Natural killer cell (primary cell): ENCODE measurements at regions not wholly inside any gene's neighbourhood (a gene's known extent, or its start where the extent isn't known, plus 50 kb on each side); places are given as distances from the start of the nearest gene placed in this dataset.

Experiments used
- ATAC-seq, 3 donors: fragments of 150-1000 bp in 2 of 3; fragments of 200-7000 bp in 1 of 3; cut with Tn5 transposase; 1 replicate in 1 of 3; 2 replicates in 2 of 3; pipeline ENCODE4 v1.10.0; 2021; ENCODE audit warnings: mild to moderate bottlenecking in 2 of 3, moderate library complexity in 2 of 3
- DNase-seq, 2 donors: peaks; one replicate each; pipeline versions ENCODE4 v3.0.0 to v3.0.0-alpha.2; 2013 to 2021; ENCODE audit warnings: mixed read lengths in 1 of 2
- H3K27ac ChIP-seq: one replicate; pipeline ENCODE4 v1.5.1; 2013; ENCODE audit warnings: mild to moderate bottlenecking, low read length
- H3K27me3 ChIP-seq: one replicate; pipeline ENCODE4 v1.6.1; 2013; ENCODE audit warnings: low read length; ENCODE audit not compliant: control insufficient read depth, insufficient read depth
- H3K36me3 ChIP-seq: one replicate; pipeline ENCODE4 v1.6.1; 2013; ENCODE audit warnings: low read length; ENCODE audit not compliant: control insufficient read depth, insufficient read depth
- H3K4me1 ChIP-seq: one replicate; pipeline ENCODE4 v1.6.1; 2013; ENCODE audit warnings: low read length; ENCODE audit not compliant: control insufficient read depth, insufficient read depth
- H3K4me3 ChIP-seq: one replicate; pipeline ENCODE4 v1.5.1; 2013; ENCODE audit warnings: low read length
- H3K9me3 ChIP-seq: one replicate; pipeline ENCODE4 v1.6.1; 2013; ENCODE audit warnings: low read length; ENCODE audit not compliant: control insufficient read depth, insufficient read depth
- H3K27ac Mint-ChIP-seq, 2 donors: one replicate each; pipeline ENCODE4 v1.8.0; 2022; ENCODE audit warnings: mild to moderate bottlenecking in 2 of 2, mixed read lengths in 2 of 2, moderate library complexity in 1 of 2
- H3K27me3 Mint-ChIP-seq, 2 donors: one replicate each; pipeline ENCODE4 v1.8.0; 2022; ENCODE audit warnings: low read depth in 2 of 2, mixed read lengths in 2 of 2
- H3K36me3 Mint-ChIP-seq: one replicate; pipeline ENCODE4 v1.8.0; 2022; ENCODE audit warnings: mixed read lengths
- H3K4me1 Mint-ChIP-seq, 2 donors: one replicate each; pipeline ENCODE4 v1.8.0; 2022; ENCODE audit warnings: mixed read lengths in 2 of 2
- H3K4me3 Mint-ChIP-seq: one replicate; pipeline ENCODE4 v1.8.0; 2022; ENCODE audit warnings: mild to moderate bottlenecking, moderate library complexity, mixed read lengths
- H3K9me3 Mint-ChIP-seq, 2 donors: one replicate each; pipeline ENCODE4 v1.8.0; 2022; ENCODE audit warnings: mixed read lengths in 2 of 2
- WGBS: methylation state at CpG from one replicate; pipeline ENCODE4 v1.1.7; 2013; ENCODE audit warnings: missing lambda C conversion rate; ENCODE audit not compliant: insufficient coverage; 5-methylcytosine and 5-hydroxymethylcytosine counted together
- intact Hi-C: fragments of 100-400 bp; cut with micrococcal nuclease; formaldehyde crosslinking; loops from one replicate; pipeline ENCODE4 v1.14.2; 2022
- TF ChIP-seq, protein P1 (sequence below): fragments of 200-600 bp; IDR thresholded peaks from one replicate; pipeline ENCODE4 v1.8.0; 2022; ENCODE audit warnings: antibody characterized with exemption

DNA sequence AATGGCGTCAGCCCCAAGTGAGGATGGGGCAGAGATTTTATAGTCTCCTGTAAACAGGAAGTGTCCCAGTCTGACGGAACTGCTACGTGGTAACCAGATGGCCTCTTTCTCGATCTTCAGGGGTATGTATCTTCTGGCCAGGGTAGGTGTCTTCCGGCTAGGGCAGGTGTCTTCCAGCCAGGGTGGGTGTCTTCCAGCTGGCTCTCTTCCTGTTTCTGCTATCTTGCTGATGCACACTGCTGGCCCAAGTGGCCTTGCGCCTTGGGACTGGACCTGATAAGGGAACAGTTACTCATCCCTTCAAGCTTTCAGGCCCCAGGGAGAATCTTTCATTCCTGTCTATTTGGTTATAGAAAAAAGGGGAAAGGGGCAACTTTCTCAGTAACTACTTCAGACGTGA, 178.7 kb upstream of the MAGEE2 start:
- no peaks in the 10 kb centered on the region for H3K36me3 ChIP-seq
- WGBS, result 70% methylated on average over 7 of the region's 7 CpGs
- no peak overlapping the region for H3K27ac Mint-ChIP-seq
- no peaks in the 10 kb centered on the region for H3K4me1 Mint-ChIP-seq
- H3K4me3 Mint-ChIP-seq, result no peak overlapping the region
- peaks cover 0 to 2% of the 10 kb centered on the region in 2 donors for H3K27me3 Mint-ChIP-seq
- TF ChIP-seq, protein P1, sequence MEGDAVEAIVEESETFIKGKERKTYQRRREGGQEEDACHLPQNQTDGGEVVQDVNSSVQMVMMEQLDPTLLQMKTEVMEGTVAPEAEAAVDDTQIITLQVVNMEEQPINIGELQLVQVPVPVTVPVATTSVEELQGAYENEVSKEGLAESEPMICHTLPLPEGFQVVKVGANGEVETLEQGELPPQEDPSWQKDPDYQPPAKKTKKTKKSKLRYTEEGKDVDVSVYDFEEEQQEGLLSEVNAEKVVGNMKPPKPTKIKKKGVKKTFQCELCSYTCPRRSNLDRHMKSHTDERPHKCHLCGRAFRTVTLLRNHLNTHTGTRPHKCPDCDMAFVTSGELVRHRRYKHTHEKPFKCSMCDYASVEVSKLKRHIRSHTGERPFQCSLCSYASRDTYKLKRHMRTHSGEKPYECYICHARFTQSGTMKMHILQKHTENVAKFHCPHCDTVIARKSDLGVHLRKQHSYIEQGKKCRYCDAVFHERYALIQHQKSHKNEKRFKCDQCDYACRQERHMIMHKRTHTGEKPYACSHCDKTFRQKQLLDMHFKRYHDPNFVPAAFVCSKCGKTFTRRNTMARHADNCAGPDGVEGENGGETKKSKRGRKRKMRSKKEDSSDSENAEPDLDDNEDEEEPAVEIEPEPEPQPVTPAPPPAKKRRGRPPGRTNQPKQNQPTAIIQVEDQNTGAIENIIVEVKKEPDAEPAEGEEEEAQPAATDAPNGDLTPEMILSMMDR, result no peak
- H3K27me3 ChIP-seq, result no peaks in the 10 kb centered on the region
- H3K4me1 ChIP-seq, result no peaks in the 10 kb centered on the region
- no peaks in the 10 kb centered on the region for H3K36me3 Mint-ChIP-seq
- no peaks in the 10 kb centered on the region for H3K9me3 ChIP-seq
- DNase-seq, result no peak
- no peak overlapping the region for H3K4me3 ChIP-seq
- ATAC-seq, result no peak
- intact Hi-C loops, result no loop called here
- H3K27ac ChIP-seq, result no peak overlapping the region
- peaks cover 0 to 2% of the 10 kb centered on the region in 2 donors for H3K9me3 Mint-ChIP-seq

DNA sequence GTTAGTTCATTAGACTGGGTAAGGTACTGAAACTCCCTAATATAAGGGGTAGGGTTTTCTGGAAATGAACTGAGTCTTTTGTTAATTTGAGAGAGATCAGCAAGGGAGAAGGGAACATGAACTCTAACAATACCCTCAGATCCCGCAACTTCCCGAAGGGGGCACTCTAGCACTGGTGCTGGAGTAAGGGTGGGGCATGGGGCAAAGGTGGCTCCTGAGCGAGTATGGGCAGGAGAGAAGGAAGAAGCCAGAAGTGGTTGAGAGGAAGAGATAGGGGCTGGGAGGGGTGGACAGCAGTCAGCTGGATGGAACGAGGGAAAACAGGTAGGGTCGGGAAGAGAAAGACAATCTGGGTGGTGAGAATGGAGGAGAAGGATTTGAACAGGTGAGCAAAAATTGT, 183.2 kb upstream of the MAGEE2 start:
- WGBS, result 53% methylated on average over 4 of the region's 5 CpGs

DNA sequence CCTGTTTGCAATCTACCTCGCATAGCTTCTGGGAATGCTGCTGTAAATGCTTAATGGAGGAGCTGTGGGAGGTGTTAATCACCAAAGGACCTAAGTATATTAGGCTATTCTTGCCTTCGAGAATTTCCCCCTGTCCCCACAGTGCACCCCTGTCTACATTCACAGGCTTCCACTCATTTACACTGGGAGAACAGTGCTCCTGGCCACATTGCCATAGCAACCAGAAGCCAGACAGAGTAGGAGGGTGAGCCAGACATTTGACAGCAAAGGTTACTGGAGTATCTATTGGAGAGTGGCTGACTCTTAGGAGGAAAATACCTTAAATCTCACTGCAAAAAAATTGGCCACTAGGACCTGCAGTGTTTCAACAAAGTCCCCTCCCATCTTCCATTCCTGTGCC, 185.9 kb upstream of the PBDC1 start:
- no peaks in the 10 kb centered on the region for H3K36me3 Mint-ChIP-seq
- WGBS, result no CpG with 5 or more reads among the region's 2 CpGs
- H3K4me1 Mint-ChIP-seq, result no peaks in the 10 kb centered on the region
- no peak overlapping the region for H3K4me3 ChIP-seq
- H3K27ac ChIP-seq, result no peak overlapping the region
- no peaks in the 10 kb centered on the region for H3K4me1 ChIP-seq
- peaks cover 0 to 6% of the 10 kb centered on the region in 2 donors for H3K27me3 Mint-ChIP-seq
- no peaks in the 10 kb centered on the region for H3K36me3 ChIP-seq
- no peak for ATAC-seq
- no peaks in the 10 kb centered on the region for H3K9me3 Mint-ChIP-seq
- H3K27me3 ChIP-seq, result no peaks in the 10 kb centered on the region
- no peak for DNase-seq
- no peak overlapping the region for H3K27ac Mint-ChIP-seq
- no peaks in the 10 kb centered on the region for H3K9me3 ChIP-seq
- intact Hi-C loops, result no loop called here
- H3K4me3 Mint-ChIP-seq, result no peak overlapping the region
- TF ChIP-seq, protein P1, result no peak

More for the DNA sequence above, 183.2 kb upstream of the MAGEE2 start:
- no peak overlapping the region for H3K27ac ChIP-seq
- Mint-ChIP-seq H3K9me3 (peaks cover 0 to 2% of the 10 kb centered on the region in 2 donors), H3K36me3 (no peaks in the 10 kb centered on the region), H3K27me3 (peaks cover 0 to 2% of the 10 kb centered on the region in 2 donors), H3K27ac (no peak overlapping the region), H3K4me3 (no peak overlapping the region), H3K4me1 (no peaks in the 10 kb centered on the region)
- no peaks in the 10 kb centered on the region for H3K36me3 ChIP-seq
- TF ChIP-seq, protein P1, result no peak
- no peak for ATAC-seq
- no peak for DNase-seq
- intact Hi-C loops, result no loop called here
- H3K4me3 ChIP-seq, result no peak overlapping the region
- no peaks in the 10 kb centered on the region for H3K9me3 ChIP-seq
- no peaks in the 10 kb centered on the region for H3K27me3 ChIP-seq
- H3K4me1 ChIP-seq, result no peaks in the 10 kb centered on the region

DNA sequence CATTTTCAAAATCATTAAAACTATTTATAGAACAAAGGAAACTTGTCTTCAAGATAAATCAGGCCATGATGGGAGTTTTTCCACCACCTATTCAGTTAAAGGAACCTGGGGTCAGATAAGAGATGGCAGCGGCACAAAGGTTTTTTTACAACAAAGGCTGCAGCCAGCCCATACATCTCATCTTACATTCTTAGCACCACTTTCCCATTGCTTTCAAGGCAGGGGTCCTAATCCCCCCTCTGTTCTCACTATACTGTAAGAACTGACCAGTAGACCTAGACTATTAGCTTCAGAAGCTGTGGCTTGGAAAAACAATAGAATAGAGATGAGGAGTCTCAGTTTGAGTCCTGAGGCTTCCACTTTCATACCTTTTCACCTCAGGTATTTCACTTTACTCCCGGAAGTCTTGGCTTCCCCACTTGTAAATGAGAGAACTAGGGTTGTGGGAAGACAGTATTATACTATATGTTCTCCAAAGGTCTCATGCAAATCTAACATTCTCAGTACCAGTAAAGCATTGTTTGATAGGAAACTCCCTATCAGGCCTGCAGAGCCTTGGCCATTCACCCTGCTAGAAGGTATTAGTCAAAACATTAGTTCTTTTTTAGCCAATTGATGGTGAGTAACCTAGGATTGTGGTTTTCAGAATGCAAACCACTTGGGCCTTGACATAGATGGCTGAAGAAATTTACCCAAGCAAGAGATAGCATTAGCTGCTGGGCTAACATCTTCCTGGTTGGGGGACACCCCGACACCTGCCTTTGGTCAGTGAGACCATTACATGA, 182.9 kb upstream of the PBDC1 start:
- Histone ChIP-seq H3K36me3 (no peaks in the 10 kb centered on the region), H3K27ac (no peak overlapping the region), H3K27me3 (no peaks in the 10 kb centered on the region), H3K9me3 (no peaks in the 10 kb centered on the region), H3K4me1 (no peaks in the 10 kb centered on the region), H3K4me3 (no peak overlapping the region)
- TF ChIP-seq, protein P1, result no peak
- 53% methylated on average over 2 of the region's 3 CpGs for WGBS
- DNase-seq (no peak), ATAC-seq (no peak)
- Mint-ChIP-seq H3K27ac (no peak overlapping the region), H3K36me3 (no peaks in the 10 kb centered on the region), H3K4me1 (no peaks in the 10 kb centered on the region), H3K27me3 (peaks cover 0 to 3% of the 10 kb centered on the region in 2 donors), H3K4me3 (no peak overlapping the region), H3K9me3 (no peaks in the 10 kb centered on the region)
- intact Hi-C loops, result no loop called here
